Endothelial cell (in vitro differentiated cells): ENCODE measurements at regions not wholly inside any gene's neighbourhood (a gene's known extent, or its start where the extent isn't known, plus 50 kb on each side); places are given as distances from the start of the nearest gene placed in this dataset.

Experiments used
- DNase-seq: peaks from one replicate; pipeline ENCODE4 v3.0.0; 2021; ENCODE audit warnings: low spot score
- H3K27ac Mint-ChIP-seq: one replicate; pipeline ENCODE4 v1.8.0; 2021; ENCODE audit warnings: mixed read lengths, inconsistent platforms; ENCODE audit not compliant: unreplicated experiment
- H3K27me3 Mint-ChIP-seq: one replicate; pipeline ENCODE4 v1.8.0; 2021; ENCODE audit warnings: mild to moderate bottlenecking, moderate library complexity, mixed read lengths, inconsistent platforms; ENCODE audit not compliant: unreplicated experiment
- H3K36me3 Mint-ChIP-seq: one replicate; pipeline ENCODE4 v1.8.0; 2021; ENCODE audit warnings: mild to moderate bottlenecking, low read depth, mixed read lengths, inconsistent platforms; ENCODE audit not compliant: unreplicated experiment
- H3K4me1 Mint-ChIP-seq: one replicate; pipeline ENCODE4 v1.8.0; 2021; ENCODE audit warnings: mild to moderate bottlenecking, mixed read lengths, inconsistent platforms; ENCODE audit not compliant: unreplicated experiment
- H3K4me3 Mint-ChIP-seq: one replicate; pipeline ENCODE4 v1.8.0; 2021; ENCODE audit warnings: mild to moderate bottlenecking, mixed read lengths, inconsistent platforms; ENCODE audit not compliant: unreplicated experiment
- H3K9me3 Mint-ChIP-seq: one replicate; pipeline ENCODE4 v1.8.0; 2021; ENCODE audit warnings: mixed read lengths, inconsistent platforms; ENCODE audit not compliant: unreplicated experiment
- CTCF ChIP-seq: fragments of 200-600 bp; sonication (generic); IDR thresholded peaks from one replicate; pipeline ENCODE4 v1.5.0; 2021; ENCODE audit warnings: antibody characterized with exemption; ENCODE audit not compliant: unreplicated experiment

DNA sequence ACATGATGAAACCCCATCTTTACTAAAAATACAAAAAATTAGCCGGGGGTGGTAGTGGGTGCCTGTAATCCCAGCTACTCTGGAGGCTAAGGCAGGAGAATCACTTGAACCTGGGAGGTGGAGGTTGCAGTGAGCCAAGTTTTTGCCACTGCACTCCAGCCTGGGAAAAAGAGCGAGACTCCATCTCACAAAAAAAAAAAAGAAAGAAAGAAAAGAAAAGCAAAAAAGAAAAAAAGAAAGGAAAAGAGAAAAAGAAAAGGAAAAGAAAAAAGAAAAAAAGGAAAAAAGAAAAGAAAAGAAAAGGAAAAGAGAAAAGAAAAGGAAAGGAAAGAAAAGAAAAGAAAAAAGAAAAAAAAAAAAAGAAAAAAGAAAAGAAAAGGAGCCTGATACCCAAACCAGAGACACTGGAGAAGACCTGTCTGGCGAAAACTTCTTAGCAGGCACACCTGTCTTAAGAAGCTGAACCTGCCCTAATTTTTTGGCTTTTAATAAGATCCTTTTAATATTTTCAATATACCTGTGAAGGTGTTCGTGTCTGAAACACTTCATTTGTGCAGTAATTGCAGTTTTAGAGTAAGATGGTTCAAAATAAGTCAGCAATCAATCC lies 164.7 kb upstream of the IRX2 start:
- no peak for DNase-seq
- no peak overlapping the region for H3K27ac Mint-ChIP-seq
- TF ChIP-seq CTCF, result no peak
- H3K36me3 Mint-ChIP-seq, result peaks cover 13% of the 10 kb centered on the region
- H3K4me3 Mint-ChIP-seq, result no peak overlapping the region
- peaks cover 13% of the 10 kb centered on the region for H3K27me3 Mint-ChIP-seq
- no peaks in the 10 kb centered on the region for H3K4me1 Mint-ChIP-seq
- H3K9me3 Mint-ChIP-seq, result peaks cover 14% of the 10 kb centered on the region

GRCh38 chr5:2914981-2915484 lies 163.6 kb upstream of the IRX2 start:
- Mint-ChIP-seq H3K27me3 (peaks cover 10% of the 10 kb centered on the region), H3K36me3 (peaks cover 6% of the 10 kb centered on the region), H3K27ac (no peak overlapping the region), H3K4me3 (no peak overlapping the region), H3K9me3 (peaks cover 8% of the 10 kb centered on the region), H3K4me1 (no peaks in the 10 kb centered on the region)
- no peak for DNase-seq
- TF ChIP-seq CTCF, result no peak

GRCh38 chr5:2914022-2914661 lies 162.7 kb upstream of the IRX2 start:
- H3K27me3 Mint-ChIP-seq, result peaks cover 9% of the 10 kb centered on the region
- H3K9me3 Mint-ChIP-seq, result peaks cover 8% of the 10 kb centered on the region
- no peaks in the 10 kb centered on the region for H3K4me1 Mint-ChIP-seq
- H3K27ac Mint-ChIP-seq, result no peak overlapping the region
- no peak for DNase-seq
- no peak for TF ChIP-seq CTCF
- no peak overlapping the region for H3K4me3 Mint-ChIP-seq
- H3K36me3 Mint-ChIP-seq, result peaks cover 6% of the 10 kb centered on the region

GRCh38 chr5:2913281-2913680 lies 161.8 kb upstream of the IRX2 start:
- H3K36me3 Mint-ChIP-seq, result peaks cover under 1% of the 10 kb centered on the region
- H3K27me3 Mint-ChIP-seq, result peaks cover 6% of the 10 kb centered on the region
- H3K9me3 Mint-ChIP-seq, result peaks cover 2% of the 10 kb centered on the region
- no peak overlapping the region for H3K27ac Mint-ChIP-seq
- H3K4me1 Mint-ChIP-seq, result no peaks in the 10 kb centered on the region
- no peak for DNase-seq
- TF ChIP-seq CTCF, result no peak
- no peak overlapping the region for H3K4me3 Mint-ChIP-seq

DNA sequence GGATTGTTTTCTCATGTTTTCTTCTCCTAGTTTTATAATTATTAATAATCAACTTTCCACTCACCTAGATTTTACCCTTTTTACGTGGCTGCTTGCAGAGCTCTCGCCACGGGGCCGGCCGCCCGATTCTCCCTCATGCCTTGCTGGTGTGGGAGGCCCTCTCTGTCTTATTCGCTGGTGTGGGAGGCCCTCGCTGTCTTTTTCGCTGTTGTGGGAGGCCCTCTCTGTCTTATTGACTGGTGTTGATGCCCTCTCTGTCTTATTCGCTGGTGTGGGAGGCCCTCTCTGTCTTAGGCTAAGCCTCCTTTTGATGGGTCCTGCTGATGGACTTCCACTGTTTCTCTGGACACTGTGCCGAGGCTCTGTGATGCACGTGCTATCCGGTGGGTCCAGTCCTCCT lies 161.3 kb upstream of the IRX2 start:
- no peak for DNase-seq
- H3K27me3 Mint-ChIP-seq, result peaks cover 6% of the 10 kb centered on the region
- no peak overlapping the region for H3K27ac Mint-ChIP-seq
- H3K9me3 Mint-ChIP-seq, result no peaks in the 10 kb centered on the region
- H3K4me3 Mint-ChIP-seq, result no peak overlapping the region
- no peak for TF ChIP-seq CTCF
- H3K36me3 Mint-ChIP-seq, result no peaks in the 10 kb centered on the region
- H3K4me1 Mint-ChIP-seq, result no peaks in the 10 kb centered on the region
